ENCODE measurements at regions not wholly inside any gene's neighbourhood (a gene's known extent, or its start where the extent isn't known, plus 50 kb on each side); places are given as distances from the start of the nearest gene placed in this dataset.
A peak's percentile ranks its signal among the peaks of the same experiment; 100 is the strongest.
"Not testable (repeated sequence)": the region's sequence is repeated elsewhere in the genome, so short reads cannot be mapped to it uniquely, and the experiment has no call there.

GRCh38 chr2:155930312-155930711, 402.2 kb downstream of the NR4A2 start:
- no peak for DNase-seq (ENCODE audit: low read depth, low spot score)
- H3K27ac ChIP-seq = no peak overlapping the region

- DNase-seq (ENCODE audit: low read depth, low spot score) = no peak
- H3K27ac ChIP-seq = no peak overlapping the region
Measured at GRCh38 chr2:155917380-155917779, 415.1 kb downstream of the NR4A2 start.

- H3K27ac ChIP-seq = no peak overlapping the region
- DNase-seq (ENCODE audit: low read depth, low spot score) = no peak
Measured at GRCh38 chr2:155913356-155913755, 419.2 kb downstream of the NR4A2 start.

- DNase-seq (ENCODE audit: low read depth, low spot score) = no peak
- no peak overlapping the region for H3K27ac ChIP-seq
Measured at GRCh38 chr2:155908567-155908966, 424.0 kb downstream of the NR4A2 start.

- DNase-seq (ENCODE audit: low read depth, low spot score) = no peak
- no peak overlapping the region for H3K27ac ChIP-seq
Measured at GRCh38 chr2:155907211-155907610, 425.3 kb downstream of the NR4A2 start.

- no peak for DNase-seq (ENCODE audit: low read depth, low spot score)
- H3K27ac ChIP-seq = no peak overlapping the region
Measured at GRCh38 chr2:155905657-155906056, 426.9 kb downstream of the NR4A2 start.

- DNase-seq (ENCODE audit: low read depth, low spot score) = no peak
Measured at GRCh38 chr2:155904720-155905119, 427.8 kb downstream of the NR4A2 start.

GRCh38 chr2:155902635-155903034, 429.9 kb downstream of the NR4A2 start:
- H3K27ac ChIP-seq = no peak overlapping the region
- no peak for DNase-seq (ENCODE audit: low read depth, low spot score)

More at GRCh38 chr2:155904720-155905119, 427.8 kb downstream of the NR4A2 start:
- no peak overlapping the region for H3K27ac ChIP-seq

- no peak overlapping the region for H3K27ac ChIP-seq
- DNase-seq (ENCODE audit: low read depth, low spot score) = no peak
Measured at GRCh38 chr2:155895016-155895415, 437.5 kb downstream of the NR4A2 start.

GRCh38 chr2:155880382-155880781, 452.1 kb downstream of the NR4A2 start:
- not testable (repeated sequence) for DNase-seq (ENCODE audit: low read depth, low spot score)
- H3K27ac ChIP-seq = peak overlapping the region; percentile 88

GRCh38 chr2:155879900-155880299, 452.6 kb downstream of the NR4A2 start:
- H3K27ac ChIP-seq = peak overlapping the region; percentile 88
- DNase-seq (ENCODE audit: low read depth, low spot score) = peak; percentile 86

- H3K27ac ChIP-seq = no peak overlapping the region
Measured at GRCh38 chr2:155872396-155872795, 460.1 kb downstream of the NR4A2 start.

GRCh38 chr2:155871940-155872339, 460.6 kb downstream of the NR4A2 start:
- H3K27ac ChIP-seq = no peak overlapping the region
- no peak for DNase-seq (ENCODE audit: low read depth, low spot score)

More at GRCh38 chr2:155872396-155872795, 460.1 kb downstream of the NR4A2 start:
- DNase-seq (ENCODE audit: low read depth, low spot score) = no peak

- no peak for DNase-seq (ENCODE audit: low read depth, low spot score)
- H3K27ac ChIP-seq = no peak overlapping the region
Measured at GRCh38 chr2:155867564-155867963, 465.0 kb downstream of the NR4A2 start.

- DNase-seq (ENCODE audit: low read depth, low spot score) = no peak
- no peak overlapping the region for H3K27ac ChIP-seq
Measured at GRCh38 chr2:155866477-155866876, 466.0 kb downstream of the NR4A2 start.

- no peak for DNase-seq (ENCODE audit: low read depth, low spot score)
- H3K27ac ChIP-seq = no peak overlapping the region
Measured at GRCh38 chr2:155852156-155852555, 480.4 kb downstream of the NR4A2 start.

GRCh38 chr2:155846259-155846658, 486.3 kb downstream of the NR4A2 start:
- peak; percentile 56 for DNase-seq (ENCODE audit: low read depth, low spot score)
- no peak overlapping the region for H3K27ac ChIP-seq

GRCh38 chr2:155844461-155844860, 488.1 kb downstream of the NR4A2 start:
- DNase-seq (ENCODE audit: low read depth, low spot score) = no peak
- H3K27ac ChIP-seq = no peak overlapping the region

- DNase-seq (ENCODE audit: low read depth, low spot score) = no peak
- no peak overlapping the region for H3K27ac ChIP-seq
Measured at GRCh38 chr2:155842103-155842502, 490.4 kb downstream of the NR4A2 start.

GRCh38 chr2:155841442-155841841, 491.1 kb downstream of the NR4A2 start:
- H3K27ac ChIP-seq = no peak overlapping the region
- DNase-seq (ENCODE audit: low read depth, low spot score) = no peak

GRCh38 chr2:155840661-155841060, 491.9 kb downstream of the NR4A2 start:
- H3K27ac ChIP-seq = no peak overlapping the region
- DNase-seq (ENCODE audit: low read depth, low spot score) = no peak

GRCh38 chr2:155839991-155840390, 492.5 kb downstream of the NR4A2 start:
- no peak for DNase-seq (ENCODE audit: low read depth, low spot score)
- no peak overlapping the region for H3K27ac ChIP-seq

GRCh38 chr2:155839436-155839835, 493.1 kb downstream of the NR4A2 start:
- H3K27ac ChIP-seq = no peak overlapping the region
- DNase-seq (ENCODE audit: low read depth, low spot score) = no peak
